GM12891 (cell line): ENCODE measurements at regions not wholly inside any gene's neighbourhood (a gene's known extent, or its start where the extent isn't known, plus 50 kb on each side); places are given as distances from the start of the nearest gene placed in this dataset.

Source experiments
- PAX5 ChIP-seq: IDR thresholded peaks from 2 replicates; pipeline ENCODE4 v1.6.1; 2011; ENCODE audit warnings: low read length, moderate library complexity, mild to moderate bottlenecking; ENCODE audit not compliant: insufficient read depth, severe bottlenecking
- POLR2A ChIP-seq: IDR thresholded peaks from 2 replicates; pipeline ENCODE4 v1.6.1; 2011; ENCODE audit warnings: low read depth, low read length, control low read depth
- POLR2AphosphoS5 ChIP-seq: IDR thresholded peaks from 2 replicates; pipeline ENCODE4 v1.6.1; 2011; ENCODE audit warnings: low read depth, low read length, control low read depth
- SPI1 ChIP-seq: IDR thresholded peaks from 2 replicates; pipeline ENCODE4 v1.6.1; 2011; ENCODE audit warnings: low read depth, low read length, control low read depth
- TAF1 ChIP-seq: IDR thresholded peaks from 2 replicates; pipeline ENCODE4 v1.6.1; 2011; ENCODE audit warnings: low read depth, low read length, control low read depth

DNA sequence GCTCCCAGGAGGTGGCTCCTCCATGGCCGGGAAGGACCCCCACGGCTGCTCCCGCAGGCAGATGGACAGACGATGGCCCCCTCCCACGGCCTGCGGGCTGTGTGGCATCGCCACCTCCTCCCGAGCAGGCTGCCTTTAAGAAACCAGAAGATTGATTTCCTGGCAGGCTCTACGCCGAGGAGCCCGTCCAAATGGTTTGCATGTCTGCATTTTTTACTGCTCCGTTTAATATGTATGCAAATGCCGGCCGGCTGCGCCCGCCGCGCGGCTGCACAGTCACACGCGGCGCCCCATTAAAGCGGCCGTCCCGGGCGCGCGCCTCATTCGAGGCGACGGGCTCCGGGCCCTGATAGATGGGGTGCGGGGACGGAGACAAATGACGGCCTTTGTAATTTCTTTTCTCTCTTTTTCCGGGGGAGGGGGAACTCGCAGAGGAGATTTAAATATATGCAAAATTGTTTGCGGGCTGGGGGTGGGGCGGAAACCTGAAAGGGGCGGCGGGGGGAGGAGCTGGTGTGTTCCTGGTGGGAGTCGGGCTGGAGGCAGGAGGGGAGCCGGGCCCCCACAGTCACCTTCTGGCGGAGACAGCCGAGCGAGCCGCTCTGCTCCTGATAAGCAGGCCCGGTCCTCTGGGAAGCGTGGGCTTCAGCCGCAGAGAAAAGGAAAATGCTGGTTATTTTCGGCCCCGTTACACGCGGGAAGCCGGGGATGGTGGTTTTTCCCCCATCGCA, 158.7 kb upstream of the IER5L start:
- no peak for TF ChIP-seq POLR2AphosphoS5
- TF ChIP-seq POLR2A: no peak
- TF ChIP-seq TAF1: no peak
- no peak for TF ChIP-seq SPI1
- no peak for TF ChIP-seq PAX5
